Neutrophil (primary cell): ENCODE measurements at regions not wholly inside any gene's neighbourhood (a gene's known extent, or its start where the extent isn't known, plus 50 kb on each side); places are given as distances from the start of the nearest gene placed in this dataset.

Experiments used
- H3K27ac ChIP-seq: fragments of 200-600 bp; sonication (generic); 2 replicates; pipeline ENCODE4 v1.5.1; 2016; ENCODE audit warnings: mild to moderate bottlenecking, moderate library complexity
- H3K27me3 ChIP-seq: fragments of 200-600 bp; sonication (generic); 2 replicates; pipeline ENCODE4 v1.6.0; 2016; ENCODE audit warnings: mild to moderate bottlenecking
- H3K36me3 ChIP-seq: fragments of 200-600 bp; sonication (generic); 2 replicates; pipeline ENCODE4 v1.5.1; 2017
- H3K4me1 ChIP-seq, 2 experiments: fragments of 200-600 bp in 1 of 2; sonication (generic) in 1 of 2; 1 replicate in 1 of 2; 2 replicates in 1 of 2; pipeline versions ENCODE4 v1.5.1 to v1.6.1; 2013 to 2016; ENCODE audit warnings: low read depth in 1 of 2, low read length in 1 of 2, mild to moderate bottlenecking in 1 of 2, moderate library complexity in 1 of 2; ENCODE audit not compliant: control insufficient read depth in 1 of 2, insufficient read depth in 1 of 2
- H3K4me3 ChIP-seq, 2 experiments: fragments of 200-600 bp in 1 of 2; sonication (generic) in 1 of 2; 1 replicate in 1 of 2; 2 replicates in 1 of 2; pipeline ENCODE4 v1.5.1; 2013 to 2016; ENCODE audit warnings: low read depth in 1 of 2, low read length in 1 of 2, mild to moderate bottlenecking in 1 of 2, moderate library complexity in 1 of 2
- H3K9me3 ChIP-seq: fragments of 200-600 bp; sonication (generic); 2 replicates; pipeline ENCODE4 v1.5.1; 2016
- TF ChIP-seq, protein P1 (sequence below): fragments of 200-600 bp; sonication (generic); IDR thresholded peaks from 2 replicates; pipeline ENCODE4 v1.5.1; 2016; ENCODE audit warnings: antibody characterized with exemption

DNA sequence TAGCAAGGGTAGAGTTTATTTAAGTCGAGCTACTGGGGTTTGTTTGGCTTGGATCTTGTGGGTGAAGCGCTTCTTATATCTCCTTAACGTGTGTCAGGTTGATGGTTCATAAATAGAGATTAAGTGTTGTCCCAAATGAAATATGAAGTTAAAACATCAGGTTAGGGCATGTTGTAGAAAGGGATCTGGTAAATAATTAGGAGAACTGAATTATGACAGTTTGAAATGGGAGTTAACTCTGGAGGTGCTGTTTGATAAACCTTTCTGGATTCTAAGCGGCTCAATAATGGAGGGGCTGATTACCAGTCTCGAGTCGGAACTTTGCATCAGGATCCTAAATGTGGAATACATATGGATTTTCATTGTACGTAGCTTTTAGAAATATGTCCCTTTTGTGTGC, 717.0 kb upstream of the WWC1 start:
- H3K4me3 ChIP-seq: no peak overlapping the region
- no peaks in the 10 kb centered on the region for H3K9me3 ChIP-seq
- H3K27ac ChIP-seq: no peak overlapping the region
- peaks cover 43% of the 10 kb centered on the region for H3K27me3 ChIP-seq
- H3K36me3 ChIP-seq: no peaks in the 10 kb centered on the region
- TF ChIP-seq, protein P1, sequence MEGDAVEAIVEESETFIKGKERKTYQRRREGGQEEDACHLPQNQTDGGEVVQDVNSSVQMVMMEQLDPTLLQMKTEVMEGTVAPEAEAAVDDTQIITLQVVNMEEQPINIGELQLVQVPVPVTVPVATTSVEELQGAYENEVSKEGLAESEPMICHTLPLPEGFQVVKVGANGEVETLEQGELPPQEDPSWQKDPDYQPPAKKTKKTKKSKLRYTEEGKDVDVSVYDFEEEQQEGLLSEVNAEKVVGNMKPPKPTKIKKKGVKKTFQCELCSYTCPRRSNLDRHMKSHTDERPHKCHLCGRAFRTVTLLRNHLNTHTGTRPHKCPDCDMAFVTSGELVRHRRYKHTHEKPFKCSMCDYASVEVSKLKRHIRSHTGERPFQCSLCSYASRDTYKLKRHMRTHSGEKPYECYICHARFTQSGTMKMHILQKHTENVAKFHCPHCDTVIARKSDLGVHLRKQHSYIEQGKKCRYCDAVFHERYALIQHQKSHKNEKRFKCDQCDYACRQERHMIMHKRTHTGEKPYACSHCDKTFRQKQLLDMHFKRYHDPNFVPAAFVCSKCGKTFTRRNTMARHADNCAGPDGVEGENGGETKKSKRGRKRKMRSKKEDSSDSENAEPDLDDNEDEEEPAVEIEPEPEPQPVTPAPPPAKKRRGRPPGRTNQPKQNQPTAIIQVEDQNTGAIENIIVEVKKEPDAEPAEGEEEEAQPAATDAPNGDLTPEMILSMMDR: no peak
- no peaks in the 10 kb centered on the region for H3K4me1 ChIP-seq

- no peak overlapping the region for H3K4me3 ChIP-seq
- H3K36me3 ChIP-seq: no peaks in the 10 kb centered on the region
- TF ChIP-seq, protein P1: no peak
- H3K27ac ChIP-seq: no peak overlapping the region
- peaks cover 43% of the 10 kb centered on the region for H3K27me3 ChIP-seq
- no peaks in the 10 kb centered on the region for H3K9me3 ChIP-seq
- no peaks in the 10 kb centered on the region for H3K4me1 ChIP-seq
Observed at GRCh38 chr5:167575330-167575729, 716.1 kb upstream of the WWC1 start.

- no peak overlapping the region for H3K27ac ChIP-seq
- TF ChIP-seq, protein P1: no peak
- no peak overlapping the region for H3K4me3 ChIP-seq
- H3K27me3 ChIP-seq: peaks cover 43% of the 10 kb centered on the region
- no peaks in the 10 kb centered on the region for H3K4me1 ChIP-seq
- H3K9me3 ChIP-seq: no peaks in the 10 kb centered on the region
- no peaks in the 10 kb centered on the region for H3K36me3 ChIP-seq
Observed at GRCh38 chr5:167576126-167576525, 715.3 kb upstream of the WWC1 start.

- no peaks in the 10 kb centered on the region for H3K9me3 ChIP-seq
- H3K36me3 ChIP-seq: no peaks in the 10 kb centered on the region
- no peak overlapping the region for H3K4me3 ChIP-seq
- TF ChIP-seq, protein P1: no peak
- H3K27ac ChIP-seq: no peak overlapping the region
- no peaks in the 10 kb centered on the region for H3K4me1 ChIP-seq
- peaks cover 40% of the 10 kb centered on the region for H3K27me3 ChIP-seq
Observed at GRCh38 chr5:167576897-167577296, 714.5 kb upstream of the WWC1 start.

DNA sequence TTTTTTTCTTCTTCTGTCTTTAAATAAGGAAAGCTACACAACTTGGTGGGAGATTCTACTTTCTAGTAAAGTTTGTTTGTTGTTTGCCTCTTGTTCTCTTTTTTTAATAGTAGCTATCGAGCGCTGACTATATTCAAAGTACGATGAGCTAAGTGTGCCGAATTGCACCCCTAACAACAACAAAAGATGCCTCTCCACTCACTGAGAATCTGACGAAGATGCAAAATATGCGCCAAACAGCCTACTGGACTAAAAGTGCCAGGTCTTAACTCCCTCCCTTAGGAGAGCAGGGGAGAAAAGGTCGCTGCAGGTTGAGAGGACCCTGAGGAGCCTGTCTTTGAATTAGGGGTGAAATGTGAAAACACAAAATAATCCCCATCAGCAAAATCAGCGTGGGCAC, 713.8 kb upstream of the WWC1 start:
- H3K9me3 ChIP-seq: no peaks in the 10 kb centered on the region
- TF ChIP-seq, protein P1: no peak
- H3K27ac ChIP-seq: no peak overlapping the region
- H3K27me3 ChIP-seq: peaks cover 34% of the 10 kb centered on the region
- no peak overlapping the region for H3K4me3 ChIP-seq
- H3K4me1 ChIP-seq: no peaks in the 10 kb centered on the region
- no peaks in the 10 kb centered on the region for H3K36me3 ChIP-seq
